Activated CD8-positive, alpha-beta memory T cell treated with anti-CD3 and anti-CD28 coated beads, Interleukin-2, amount 50 U/mL, for 4 hours (primary cell): ENCODE measurements at regions not wholly inside any gene's neighbourhood (a gene's known extent, or its start where the extent isn't known, plus 50 kb on each side); places are given as distances from the start of the nearest gene placed in this dataset.

Experiments used
- DNase-seq: peaks from one replicate; pipeline ENCODE4 v3.0.0-alpha.2; 2020

DNA sequence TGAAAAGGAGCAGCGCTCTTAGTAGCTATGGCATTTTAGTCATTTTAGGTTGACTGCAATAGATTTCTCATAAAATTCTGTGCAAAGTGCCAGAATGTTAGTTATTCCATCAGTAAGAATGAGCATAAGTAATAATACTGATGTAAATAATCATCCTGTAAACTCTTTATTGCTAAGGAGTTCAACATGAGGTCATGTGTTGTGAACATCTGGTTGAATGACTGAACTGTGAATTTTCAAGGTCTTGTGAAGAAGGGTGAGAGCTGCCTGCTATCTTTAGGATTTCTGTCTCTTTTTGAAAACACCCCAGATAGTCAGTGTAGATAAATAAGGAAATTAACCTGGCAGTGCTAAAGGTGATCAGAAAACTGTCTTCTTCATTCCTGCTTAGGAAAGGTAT lies 333.4 kb upstream of the TBC1D5 start:
- no peak for DNase-seq

DNA sequence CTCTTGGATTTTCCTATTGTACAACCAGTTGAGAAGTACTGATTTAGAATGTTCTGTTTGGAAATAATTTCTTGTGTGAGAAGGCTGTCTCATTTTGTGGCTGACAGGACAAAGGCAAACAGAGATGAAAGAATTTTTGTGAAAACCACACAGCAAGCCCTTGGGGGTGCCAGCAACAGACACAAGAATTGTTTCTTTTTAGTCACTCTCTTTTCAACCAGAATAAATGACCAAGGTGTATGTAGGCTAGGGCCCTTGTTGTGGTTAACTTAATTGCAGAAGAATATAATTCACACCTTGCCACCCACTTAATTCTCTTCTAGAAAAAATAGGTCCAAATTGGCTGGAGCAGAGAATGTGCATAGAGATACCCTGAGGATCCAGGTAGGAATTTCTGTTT lies 329.4 kb upstream of the TBC1D5 start:
- DNase-seq: no peak

DNA sequence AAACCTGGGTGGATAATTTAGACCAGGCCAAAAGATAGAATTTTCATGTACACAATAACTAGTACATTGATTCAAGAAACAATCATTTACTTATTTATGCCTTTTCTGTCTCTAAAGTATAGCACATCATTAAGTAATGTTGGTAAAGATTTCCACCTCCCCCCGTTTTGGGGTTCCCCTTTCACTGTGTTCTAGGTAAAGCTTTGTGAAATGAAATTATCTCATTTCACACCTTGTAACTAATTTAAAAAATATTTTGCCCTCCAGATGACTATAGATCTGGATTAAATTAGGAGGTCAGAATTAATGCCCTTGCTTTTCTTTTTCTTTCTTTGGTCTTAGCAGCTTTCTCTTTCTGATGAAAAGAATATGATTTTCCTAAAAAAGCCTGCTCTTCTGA lies 328.5 kb upstream of the TBC1D5 start:
- no peak for DNase-seq

DNA sequence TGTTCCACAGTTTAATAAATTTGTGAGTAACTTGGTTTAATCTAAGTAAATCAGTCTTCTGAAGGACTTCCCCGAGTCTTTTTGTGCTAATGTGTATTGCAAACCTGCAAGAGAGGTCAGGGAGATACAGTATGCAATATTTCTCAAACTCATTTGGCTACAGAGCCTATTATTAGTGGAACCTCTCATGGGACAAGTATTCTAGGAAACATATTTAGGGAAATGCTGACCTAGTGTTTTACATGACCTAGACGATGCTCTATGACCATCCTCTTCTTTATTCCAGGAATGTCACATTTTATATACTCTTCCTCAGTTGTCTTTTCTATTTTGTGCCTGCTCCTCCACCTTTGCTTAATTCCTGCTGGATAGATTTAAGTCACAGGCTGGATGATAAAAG lies 327.8 kb upstream of the TBC1D5 start:
- no peak for DNase-seq

DNA sequence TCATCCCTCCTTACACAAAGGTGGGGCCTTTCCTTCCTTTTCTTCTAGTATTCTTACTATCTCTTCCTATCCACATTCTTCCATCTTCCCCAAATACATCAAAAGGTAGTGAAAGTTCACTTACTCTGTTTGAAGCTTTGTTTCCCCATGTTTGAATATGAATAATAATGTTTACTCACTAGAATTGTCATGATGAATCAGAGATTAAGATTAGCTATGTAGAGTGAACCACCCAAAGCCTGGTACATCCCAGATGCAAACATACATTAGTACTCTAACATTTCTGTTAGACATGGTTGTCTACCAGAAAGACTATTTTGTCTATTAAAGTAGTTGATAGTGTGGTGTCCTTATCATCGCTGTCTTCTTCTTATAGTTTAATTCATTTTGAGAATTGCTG lies 327.1 kb upstream of the TBC1D5 start:
- no peak for DNase-seq

DNA sequence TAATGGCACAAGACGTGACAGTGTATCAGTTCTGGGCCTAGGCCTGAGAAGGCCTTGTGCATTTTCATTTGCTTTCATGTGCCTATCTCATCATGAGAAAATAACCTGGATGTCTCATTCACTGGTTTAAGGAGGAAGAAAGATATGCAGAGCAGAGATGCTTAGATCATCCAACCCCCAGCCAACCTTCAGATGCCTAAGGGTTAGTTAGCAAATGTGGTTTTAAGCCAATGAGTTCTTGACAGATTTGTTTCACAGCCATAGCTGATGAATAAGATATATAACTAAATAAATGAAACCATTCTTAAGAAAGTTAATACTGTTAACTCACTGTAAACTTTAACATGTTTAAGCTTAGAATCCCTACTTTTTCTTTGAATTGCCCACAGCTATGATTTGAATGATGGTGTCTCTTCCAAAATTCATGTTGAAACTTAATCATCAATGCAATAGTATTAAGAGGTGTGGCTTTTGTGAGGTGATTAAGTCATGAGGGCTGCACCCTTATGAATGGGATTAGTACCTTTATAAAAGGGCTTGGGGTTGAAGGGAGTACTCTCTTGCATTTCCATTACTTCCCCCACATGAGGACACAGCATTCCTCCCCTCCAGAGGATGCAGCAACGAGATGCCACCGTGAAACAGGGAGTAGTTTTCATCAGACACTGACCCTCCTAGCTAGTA lies 324.6 kb upstream of the TBC1D5 start:
- DNase-seq: no peak

DNA sequence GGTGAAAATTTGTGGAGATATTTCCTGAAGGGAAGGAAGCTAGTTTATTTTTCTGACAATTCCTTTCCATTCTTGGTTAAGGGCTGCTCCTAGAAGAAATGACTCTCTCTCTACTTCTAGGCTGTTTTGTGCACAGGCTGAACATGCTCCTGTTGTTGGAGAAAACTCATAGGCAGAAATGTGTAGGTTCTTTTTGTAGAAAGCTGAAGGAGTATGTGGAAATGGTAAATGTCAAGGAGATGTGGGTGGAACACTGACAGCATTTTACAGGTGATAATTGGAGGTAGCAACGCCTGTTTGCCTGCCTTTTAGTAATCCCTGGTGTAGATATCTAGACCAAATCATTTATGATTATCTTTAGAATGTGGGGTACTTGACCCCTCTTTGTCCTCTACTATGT lies 322.2 kb upstream of the TBC1D5 start:
- no peak for DNase-seq

DNA sequence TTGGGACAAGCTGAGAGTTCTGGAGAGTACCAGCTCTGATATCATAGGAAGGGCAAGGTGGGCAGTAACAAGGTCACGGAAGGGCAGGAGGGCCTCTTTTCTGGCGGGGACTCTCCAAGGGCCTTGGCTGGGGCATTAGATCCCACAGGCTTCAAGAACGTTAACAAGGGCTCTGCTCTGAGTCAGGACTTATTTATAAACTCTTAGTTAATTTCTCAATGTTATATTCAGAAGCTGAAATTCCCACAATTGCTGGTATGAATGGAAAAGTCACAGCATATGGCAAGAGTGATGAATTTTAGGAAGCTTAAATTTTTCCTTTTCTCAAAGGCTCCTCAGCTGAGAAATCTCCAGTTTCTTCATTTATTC lies 320.2 kb upstream of the TBC1D5 start:
- no peak for DNase-seq

DNA sequence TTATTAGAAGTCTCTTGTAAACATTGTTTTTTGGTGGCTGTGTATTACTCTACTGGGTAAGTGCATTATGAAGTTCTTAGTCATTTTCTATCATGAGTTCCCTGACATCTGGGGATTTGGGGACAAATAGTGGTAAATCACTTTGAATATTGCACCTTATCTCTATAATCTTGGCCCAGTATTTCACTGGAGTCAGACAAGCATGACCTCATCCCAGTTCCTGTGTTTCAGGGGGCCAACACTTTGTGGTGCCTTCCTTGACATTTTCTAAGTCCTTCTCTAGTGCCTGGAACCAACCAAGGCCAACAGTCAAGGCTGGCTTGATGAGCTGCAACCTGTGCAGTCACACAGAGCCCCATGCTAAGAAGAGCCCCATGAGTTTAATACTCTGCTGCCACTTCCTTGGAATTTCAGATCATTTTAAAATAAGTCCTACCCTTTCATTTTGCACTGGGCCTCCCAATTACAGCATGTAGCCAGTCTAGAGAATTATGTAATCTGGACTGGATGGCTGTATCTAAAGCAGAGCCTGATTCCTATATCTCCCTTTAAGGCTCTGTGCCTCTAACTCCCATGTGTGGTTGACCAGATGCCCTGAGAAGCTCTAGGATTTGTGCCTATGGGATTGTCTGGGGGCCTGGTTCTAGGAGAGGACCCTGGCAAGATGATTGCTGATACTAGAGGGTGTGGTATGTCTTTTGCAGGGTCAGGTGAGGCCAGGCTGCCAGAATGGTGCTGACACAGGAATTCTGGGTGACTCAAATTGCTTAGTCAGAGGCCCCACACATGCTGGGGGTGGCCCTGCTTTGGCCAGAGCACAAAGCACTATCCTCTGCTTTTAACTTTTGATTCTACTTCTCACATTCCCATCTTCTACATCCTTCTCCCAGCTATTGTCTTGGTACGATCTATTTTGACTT lies 319.6 kb upstream of the TBC1D5 start:
- DNase-seq: no peak

DNA sequence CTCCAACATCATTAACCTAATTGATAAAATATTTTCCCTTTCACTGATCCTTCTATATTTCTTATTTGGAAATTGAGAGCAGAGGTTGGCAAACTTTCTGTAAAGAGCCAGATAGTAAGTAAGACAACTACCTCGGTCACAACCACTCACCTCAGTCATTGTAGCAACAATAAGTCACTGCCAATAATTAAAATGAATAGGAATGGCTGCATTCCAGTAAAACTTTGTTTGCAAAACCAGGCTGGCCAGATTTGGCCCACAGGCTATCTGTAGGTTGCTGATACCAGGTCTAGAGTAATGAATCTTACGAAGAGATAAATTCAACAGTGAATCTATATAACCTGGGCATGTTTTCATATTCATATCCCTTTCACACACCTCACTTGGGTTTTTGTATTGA lies 316.2 kb upstream of the TBC1D5 start:
- no peak for DNase-seq

DNA sequence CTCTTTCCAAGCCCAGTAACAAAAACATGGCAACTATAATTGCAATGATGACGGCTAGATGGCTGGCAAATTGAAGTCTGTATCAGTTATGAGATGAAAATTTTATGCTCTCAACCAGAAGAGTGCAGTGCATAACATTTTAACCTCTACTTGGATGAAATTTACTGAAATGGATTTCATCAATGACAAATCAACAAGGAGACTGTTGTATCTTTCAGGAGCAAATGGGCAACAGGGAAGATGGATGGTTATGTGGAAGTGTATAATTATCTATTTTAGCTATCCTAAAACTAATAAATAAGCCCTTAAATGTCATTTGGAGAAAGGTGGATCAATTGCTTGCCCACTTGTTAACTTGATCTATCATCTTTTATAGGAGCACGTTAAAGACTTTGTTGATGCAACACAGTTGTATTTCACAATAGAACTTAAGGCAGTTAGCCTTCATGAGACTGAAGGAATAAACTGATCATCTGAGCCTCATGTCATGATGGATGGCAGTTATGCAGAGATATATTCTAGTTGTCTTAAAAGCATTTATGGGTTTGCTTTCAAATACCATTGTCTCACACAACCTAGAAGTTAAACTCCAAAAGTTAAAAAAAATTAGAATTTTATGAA lies 315.1 kb upstream of the TBC1D5 start:
- DNase-seq: no peak

DNA sequence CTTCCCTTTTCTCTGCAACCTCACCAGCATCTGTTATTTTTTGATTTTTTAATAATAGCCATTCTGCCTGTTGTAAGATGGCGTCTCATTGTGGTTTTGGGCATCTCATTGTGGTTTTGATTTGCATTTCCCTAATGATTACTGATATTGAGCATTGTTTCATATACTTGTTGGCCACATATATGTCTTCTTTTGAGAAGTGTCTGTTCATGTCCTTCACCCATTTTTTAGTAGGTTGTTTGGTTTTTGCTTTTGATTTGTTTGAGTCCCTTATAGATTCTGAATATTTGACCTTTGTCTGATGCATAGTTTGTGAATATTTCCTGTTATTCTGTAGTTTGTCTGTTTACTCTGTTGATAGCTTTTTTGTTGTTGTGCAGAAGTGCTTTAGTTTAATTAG lies 312.2 kb upstream of the TBC1D5 start:
- no peak for DNase-seq

DNA sequence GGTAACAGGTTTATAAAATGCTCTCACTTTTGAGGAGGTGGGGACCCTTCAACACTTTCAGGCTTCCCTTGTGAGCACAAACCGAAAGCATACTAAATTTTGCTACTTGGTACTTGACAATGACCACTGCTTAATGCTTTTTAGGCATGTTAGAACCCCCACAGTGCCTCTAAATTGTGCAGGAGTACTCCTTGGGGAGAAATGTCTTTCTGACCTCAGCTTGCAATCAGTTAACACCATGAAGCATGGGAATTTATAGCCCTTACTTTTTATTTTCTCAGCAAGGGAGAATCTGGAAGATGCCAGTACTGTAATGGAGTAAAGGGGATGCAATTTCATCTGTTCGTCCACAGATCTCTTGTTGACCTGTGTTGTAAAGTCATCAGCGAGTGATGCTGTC lies 308.9 kb upstream of the TBC1D5 start:
- DNase-seq: no peak

DNA sequence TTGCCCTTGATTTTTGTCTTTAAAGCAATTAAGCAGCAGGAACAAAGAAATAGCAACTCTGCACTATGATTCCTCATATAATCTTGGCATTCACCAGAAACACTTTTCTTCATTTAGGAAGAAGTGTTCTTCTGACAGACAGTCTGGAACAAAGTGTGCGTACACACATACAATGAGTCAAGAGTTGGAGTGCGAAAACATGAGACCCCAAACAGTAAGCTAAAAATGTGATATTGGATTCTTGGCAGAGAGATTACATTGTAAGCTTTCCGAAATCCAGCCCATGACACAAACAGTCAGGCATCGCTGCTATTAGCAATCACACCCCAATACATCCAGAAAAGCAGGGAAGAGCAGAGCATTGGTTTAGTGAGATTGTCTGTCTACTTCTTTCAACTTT lies 306.7 kb upstream of the TBC1D5 start:
- DNase-seq: no peak

DNA sequence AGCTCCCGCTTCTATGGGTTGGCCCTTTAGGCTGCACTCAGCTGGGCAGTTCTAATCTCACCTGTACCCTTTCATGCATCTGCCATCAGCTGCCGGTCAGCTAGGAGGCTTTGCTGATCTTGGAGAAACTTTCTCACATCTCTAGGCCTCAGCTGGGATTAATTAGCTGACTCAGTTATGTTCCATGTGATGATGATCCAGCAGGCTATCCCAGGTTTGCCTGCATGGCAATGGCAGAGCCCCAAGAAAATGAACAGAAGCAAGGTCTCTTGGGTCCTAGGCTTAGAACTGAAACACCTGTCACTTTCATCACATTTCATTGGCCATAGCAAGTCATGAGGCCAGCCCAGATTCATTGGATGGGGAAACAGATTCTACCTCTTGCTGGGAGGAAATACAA lies 304.6 kb upstream of the TBC1D5 start:
- no peak for DNase-seq

DNA sequence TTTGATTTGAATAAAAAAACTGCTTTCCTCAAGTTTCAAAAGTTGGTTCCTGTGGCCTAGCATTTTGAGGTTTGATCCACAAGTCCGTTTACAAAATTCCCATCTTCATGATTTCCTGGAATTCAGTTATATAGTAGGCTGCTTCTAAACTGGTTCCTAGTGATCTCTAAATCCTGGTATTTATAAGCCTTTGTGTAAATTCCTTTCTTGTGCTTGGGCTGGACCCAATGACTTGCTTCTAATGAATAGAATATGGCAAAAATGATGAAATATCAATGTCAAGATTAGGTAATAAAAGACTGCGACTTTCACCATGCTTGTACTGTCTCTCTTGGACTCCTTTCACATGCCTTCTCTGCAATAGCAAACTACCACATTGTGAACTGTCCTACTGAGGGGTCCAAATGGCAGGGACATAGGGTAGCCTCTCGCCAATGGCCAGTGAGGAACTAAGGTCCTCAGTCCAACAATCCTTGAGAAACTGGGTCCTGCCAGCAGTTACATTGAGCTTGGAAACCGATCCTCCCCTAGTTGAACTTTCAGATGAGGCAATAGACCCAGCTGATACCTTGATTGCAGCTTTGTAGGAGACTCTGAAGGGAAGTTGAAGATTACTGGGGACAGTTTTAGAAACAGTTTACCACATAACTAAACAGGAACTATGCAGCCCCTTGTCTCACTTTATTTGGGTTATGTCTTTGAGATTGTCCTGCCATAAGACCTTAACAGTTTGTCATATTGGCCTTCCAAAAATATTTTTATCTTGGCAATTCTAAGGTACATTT lies 303.9 kb upstream of the TBC1D5 start:
- DNase-seq: no peak

DNA sequence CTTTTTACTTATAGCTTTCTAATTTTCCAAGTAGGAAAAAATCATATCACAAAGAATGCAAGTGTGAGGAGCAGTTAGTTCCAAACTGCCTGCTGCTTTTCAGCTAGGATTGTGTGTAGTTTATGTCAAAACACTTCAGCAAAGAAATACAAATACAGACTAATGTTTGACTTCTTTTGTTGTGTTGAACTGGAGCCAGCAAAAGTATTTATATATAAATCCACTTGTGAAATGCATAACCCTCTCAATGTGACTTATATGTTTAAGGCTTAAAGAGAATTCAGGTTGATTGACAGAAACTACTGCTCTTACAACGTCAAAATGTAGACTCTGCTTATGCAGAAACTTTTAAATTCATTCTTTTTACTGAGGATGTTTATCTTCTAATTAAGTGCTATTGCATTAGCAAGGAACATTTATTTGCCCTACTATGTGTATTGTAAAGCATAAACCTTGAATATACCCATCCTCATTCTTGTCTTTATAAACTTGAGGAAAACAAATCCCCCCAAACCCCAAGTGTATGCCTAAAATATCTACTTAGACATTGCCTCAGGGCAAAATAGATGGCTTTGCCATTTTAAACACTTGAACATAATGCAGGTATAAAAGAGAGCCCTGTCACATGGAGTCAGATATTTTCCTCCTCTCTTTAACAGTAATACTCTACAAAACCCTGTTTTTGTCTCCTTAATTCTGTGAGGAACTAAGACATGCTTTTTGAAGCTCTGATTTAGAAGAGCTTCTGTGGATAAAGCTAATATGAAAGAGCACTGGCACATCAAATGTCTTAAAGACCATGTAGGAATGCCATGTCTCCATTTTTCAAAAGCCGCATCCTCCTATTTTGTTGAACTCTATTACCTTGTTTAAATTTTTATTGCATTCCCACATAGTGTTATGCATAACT lies 302.8 kb upstream of the TBC1D5 start:
- DNase-seq: no peak

DNA sequence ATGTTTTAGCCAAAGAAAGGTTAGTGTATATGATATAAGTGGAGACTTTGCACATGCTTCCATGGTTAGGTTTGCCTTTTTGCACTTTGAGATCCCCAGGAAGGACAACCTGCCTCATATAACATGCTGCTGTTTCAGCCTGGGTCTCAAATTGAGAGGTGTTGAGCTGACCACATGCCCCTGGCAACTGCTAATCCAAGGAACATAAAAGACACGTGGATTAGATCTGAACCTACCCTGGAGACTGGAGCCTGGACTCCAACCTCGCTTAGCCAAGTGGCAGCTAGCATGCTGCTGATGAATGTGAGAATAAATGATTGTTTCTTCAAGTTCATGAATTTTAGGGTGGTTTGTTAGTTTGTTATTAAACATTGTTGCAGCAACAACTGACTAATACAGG lies 301.8 kb upstream of the TBC1D5 start:
- DNase-seq: no peak

DNA sequence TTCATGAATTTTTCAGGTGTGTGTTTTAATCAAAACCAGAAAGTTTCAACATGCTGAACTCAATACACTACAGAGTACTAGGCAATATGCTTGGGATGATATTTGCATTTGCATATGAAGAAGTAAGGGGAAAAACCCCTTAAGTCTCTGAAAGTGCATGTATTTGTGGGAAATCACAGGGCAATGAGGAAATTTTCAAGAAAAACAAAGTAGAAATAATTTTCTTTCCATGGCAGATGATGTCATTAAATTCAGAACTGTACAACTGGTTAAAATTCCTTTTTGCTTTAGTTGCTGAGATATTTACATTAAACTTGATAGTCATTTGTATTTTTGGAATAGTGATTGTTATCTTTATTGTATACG lies 294.0 kb upstream of the TBC1D5 start:
- no peak for DNase-seq

DNA sequence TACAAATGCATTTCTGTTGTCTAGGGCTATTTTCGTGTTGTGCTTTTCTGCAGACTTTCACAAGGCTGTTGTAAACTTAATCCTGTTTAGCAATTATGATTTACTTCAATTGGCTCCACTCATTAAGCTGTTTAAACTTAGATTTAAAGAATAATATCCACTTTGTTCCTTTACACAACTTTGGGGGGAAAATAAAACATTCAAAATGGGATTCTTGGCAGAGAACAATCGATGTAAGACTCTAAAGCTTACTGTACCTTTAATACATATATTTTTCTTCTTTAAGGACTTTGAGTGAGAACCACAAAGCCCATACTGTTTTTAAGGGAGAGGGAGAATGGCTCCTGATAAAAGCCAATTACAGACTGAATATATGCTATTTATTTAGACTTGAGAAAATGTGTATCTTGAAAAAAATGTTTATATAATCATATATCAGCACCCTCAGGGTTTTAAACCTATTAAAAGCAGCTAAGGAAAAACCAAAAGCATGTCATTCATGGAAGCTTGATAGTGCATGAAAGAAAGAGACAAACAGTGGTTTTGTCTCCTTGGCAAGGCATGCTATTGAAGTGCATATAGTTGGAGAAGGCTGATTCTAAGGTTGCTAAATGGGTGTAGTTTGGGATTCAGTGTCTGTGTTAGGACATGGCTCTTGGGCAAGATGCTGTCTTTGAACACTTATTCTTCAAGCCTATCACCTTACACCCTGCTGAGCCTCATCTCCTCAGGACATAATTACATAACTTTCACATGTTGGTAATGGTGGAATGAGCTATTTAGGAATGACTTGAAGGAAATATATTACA lies 293.4 kb upstream of the TBC1D5 start:
- no peak for DNase-seq

DNA sequence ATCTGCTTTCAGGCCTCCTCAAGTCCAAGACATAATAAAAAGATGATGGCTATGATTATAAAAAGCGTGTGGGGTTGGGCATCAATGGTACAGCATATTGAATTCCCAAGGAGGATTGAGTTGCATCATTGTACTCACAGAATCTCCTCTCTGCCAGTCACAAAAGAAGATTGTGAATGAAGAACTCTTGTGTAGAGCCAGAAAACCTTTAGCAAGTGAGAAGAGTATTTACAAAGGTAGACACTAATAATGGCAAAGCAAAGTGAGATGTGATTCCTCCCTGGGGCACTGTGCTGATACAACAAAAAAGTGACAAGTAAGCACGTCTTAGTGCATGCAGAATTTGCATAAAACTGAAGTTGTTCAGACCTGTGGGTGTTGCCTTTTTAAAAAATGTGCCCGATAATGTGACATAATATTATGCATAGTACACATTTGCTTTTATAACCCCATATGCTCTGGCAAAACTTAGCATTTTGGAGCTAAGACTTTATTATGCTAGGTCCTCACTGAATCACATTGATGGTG lies 291.2 kb upstream of the TBC1D5 start:
- no peak for DNase-seq
